DMS153 treated with DMSO at 0.1 percent for 48 hours (cell line): ENCODE measurements at regions not wholly inside any gene's neighbourhood (a gene's known extent, or its start where the extent isn't known, plus 50 kb on each side); places are given as distances from the start of the nearest gene placed in this dataset.

Experiments used
- DNase-seq: peaks from one replicate; lab custom pipeline; 2025; ENCODE audit not compliant: unreplicated experiment; lab: John Stamatoyannopoulos, UW

DNA sequence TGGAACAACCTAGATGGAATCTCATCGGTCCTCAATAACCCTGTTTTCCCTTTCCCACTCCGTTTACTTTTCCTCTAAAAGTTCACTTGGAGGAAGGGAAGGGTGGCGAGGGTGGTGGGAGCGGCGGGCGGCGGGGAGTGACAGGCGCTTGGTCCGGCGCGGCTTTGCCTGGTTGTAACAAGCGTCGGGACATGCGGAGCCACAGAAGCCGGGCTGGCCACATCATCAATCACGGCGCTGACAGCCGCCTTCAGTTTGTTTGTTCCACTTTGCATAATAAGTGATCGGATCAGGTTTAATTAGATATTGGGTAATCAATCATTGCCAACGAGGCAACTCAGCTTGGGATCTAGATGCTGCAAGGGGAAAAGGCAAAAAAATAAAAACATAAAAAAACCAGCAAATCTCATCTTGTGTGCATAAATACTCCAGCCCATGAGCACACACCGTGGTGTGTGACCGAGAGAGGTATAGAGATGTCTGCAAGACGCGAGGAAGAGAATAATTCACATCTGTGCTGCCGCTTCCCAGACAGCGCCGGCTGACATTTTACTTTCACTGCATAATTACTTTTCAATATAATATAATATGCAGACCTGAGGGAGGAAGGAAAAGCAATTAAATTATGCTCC, 396.2 kb upstream of the IRX4 start:
- no peak for DNase-seq

DNA sequence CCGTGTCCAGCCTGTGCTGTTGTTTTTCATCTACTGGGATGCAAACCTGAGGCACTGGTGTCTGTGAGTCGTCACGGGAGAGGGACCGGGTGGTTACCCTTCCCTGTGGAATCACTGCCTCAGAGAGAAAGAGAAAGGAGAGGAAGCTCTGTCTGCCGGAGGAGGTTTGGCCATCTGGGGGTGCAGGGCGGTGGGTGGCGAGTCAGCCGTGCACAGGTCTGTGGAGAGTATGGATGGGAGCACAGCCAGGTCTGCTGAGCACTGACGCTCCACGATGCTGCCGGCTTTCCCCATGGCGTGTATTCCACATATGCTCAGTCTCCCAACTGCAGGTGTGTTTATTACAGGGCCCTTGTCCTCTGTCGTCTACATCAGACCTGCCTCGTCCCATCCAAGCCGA, 395.2 kb upstream of the IRX4 start:
- no peak for DNase-seq

GRCh38 chr5:2276101-2276500, 393.4 kb upstream of the IRX4 start:
- DNase-seq, result no peak

DNA sequence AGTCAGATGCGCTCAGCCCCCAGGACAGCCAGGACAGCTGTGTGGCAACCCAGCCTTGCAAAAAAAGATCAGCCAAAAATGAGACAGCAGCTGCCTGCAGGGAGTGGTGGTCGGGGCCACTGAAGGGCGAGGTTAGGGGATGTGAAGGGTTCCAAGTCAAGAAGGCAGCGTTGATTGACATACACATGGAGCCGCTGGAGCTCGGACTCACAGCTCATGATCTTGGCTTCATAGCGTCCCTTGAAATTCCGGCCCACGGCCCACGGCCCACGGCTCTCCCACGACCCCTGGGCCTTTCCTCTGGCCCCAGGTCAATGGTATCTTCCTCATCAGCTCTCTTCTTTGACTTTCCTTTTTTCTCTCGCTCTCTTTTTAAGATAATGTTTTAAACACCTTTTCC, 390.0 kb upstream of the IRX4 start:
- no peak for DNase-seq

DNA sequence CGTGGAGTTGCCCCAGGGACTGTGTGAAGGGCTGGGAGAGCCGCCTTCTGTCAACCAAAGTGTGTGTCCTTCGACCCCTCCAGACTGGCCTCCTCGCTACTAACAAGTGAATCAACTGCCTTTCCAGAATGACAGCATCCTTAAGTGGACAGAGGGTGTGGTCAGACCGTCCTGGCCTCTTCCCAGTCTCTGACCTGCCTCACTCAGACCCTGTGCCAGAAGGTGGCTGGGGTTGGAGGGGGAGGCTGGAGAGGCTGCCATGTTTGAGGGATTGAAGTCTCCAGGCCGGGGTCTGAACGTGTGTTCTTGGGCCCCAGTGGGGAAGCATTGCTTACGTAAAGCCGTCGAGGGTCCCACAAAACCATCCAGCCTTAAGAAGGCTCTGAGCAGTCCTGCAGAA, 389.3 kb upstream of the IRX4 start:
- DNase-seq, result no peak

- DNase-seq, result no peak
Measured at GRCh38 chr5:2271316-2271715, 388.6 kb upstream of the IRX4 start.

DNA sequence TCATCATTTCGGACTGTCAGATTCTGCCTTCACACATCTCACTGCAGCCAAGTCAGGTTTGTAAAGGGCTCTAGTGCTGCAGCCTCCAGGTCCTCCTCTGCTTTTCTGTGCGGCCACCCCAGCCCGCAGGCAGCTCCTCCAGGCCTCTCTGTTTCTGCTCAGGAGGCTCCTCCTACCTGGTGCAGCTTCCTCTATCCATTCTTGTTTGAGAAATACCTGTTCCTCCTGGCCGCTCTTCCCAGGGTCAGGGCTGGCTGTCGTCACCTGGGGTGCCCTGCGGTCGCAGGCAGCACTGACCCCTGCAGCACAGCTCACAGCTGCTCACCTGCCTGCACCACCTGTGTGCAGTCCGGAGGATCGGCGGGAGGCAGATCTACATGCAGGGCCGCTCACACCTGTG, 387.7 kb upstream of the IRX4 start:
- DNase-seq, result no peak

GRCh38 chr5:2269656-2270055, 386.9 kb upstream of the IRX4 start:
- DNase-seq, result no peak

- DNase-seq, result no peak
Measured at GRCh38 chr5:2267991-2268390, 385.3 kb upstream of the IRX4 start.

GRCh38 chr5:2266641-2267240, 384.0 kb upstream of the IRX4 start:
- DNase-seq, result peak; percentile 74

DNA sequence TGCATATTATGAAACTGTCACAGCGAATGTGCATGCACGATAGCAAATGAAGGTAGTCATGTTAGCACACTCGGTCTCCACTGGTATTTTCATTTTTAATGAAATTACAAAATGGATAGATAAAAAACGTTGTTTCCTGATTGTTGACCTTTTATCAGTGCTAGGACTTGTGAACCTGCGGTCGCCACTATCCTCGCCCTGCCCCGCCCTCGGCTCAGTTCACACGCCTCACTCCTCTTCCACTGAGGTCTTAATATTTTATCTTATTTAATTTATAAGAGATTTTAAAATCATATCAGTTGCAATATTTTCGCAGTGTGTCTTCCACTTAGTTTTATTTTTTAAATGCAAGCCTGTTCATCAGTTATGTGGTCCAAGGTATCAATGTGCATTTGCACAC, 382.6 kb upstream of the IRX4 start:
- DNase-seq, result no peak

- no peak for DNase-seq
Measured at GRCh38 chr5:2263763-2264162, 381.0 kb upstream of the IRX4 start.

DNA sequence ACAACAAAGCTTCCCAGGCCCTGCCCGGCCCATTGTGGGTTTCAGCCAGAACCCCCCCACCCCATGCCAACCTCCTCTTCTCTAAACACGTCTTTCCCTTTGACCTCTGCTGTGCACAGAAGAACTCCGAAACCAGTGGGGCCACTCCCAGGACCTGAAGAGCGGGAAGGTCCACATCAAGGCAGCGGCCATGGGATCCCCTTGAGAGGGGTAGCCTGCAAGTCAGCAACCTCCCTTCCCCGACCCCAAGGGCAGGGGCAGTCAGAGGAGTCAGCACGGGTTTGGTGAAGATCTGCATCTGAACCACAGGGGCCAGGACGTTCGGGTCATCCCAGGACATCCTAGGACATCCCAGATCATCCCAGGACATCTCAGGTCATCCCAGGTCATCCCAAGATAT, 379.9 kb upstream of the IRX4 start:
- no peak for DNase-seq

DNA sequence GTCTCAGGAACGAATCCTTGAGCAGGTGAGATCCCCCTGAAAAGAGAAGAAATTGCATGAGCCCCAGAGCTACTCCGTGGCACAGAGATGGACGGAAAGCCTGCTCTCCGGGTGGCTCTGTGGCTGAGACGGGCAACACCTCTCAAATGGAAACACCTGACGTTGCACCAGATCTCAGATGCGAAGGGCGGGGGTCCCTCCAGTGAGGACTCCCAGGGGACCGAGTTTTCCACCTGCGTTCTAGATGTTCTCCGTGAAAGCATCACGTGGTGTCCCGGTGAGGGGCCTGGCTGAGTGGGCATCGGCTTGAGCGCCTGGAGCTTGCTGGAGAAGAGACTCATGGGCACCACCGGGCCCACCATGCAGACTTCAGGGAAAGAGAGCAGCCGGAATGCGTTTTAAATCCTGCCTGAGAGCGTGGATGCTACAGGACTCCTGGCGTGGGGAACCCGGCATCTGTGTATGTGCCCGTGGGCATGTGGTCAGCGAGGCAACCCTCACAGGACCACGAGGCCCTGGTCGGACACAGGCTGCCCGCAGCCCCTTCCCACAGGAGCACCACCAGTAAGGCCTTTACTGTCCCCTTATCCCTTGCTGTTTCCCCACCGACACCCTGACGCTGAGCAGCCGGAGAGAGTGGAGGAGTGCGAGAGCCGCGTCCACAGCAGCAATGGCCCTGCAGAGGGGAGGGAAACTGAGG, 378.4 kb upstream of the IRX4 start:
- DNase-seq, result no peak

- no peak for DNase-seq
Measured at GRCh38 chr5:2260211-2261003, 377.7 kb upstream of the IRX4 start.

GRCh38 chr5:2259494-2260107, 376.9 kb upstream of the IRX4 start:
- DNase-seq, result no peak

GRCh38 chr5:2258861-2259260, 376.1 kb upstream of the IRX4 start:
- no peak for DNase-seq

DNA sequence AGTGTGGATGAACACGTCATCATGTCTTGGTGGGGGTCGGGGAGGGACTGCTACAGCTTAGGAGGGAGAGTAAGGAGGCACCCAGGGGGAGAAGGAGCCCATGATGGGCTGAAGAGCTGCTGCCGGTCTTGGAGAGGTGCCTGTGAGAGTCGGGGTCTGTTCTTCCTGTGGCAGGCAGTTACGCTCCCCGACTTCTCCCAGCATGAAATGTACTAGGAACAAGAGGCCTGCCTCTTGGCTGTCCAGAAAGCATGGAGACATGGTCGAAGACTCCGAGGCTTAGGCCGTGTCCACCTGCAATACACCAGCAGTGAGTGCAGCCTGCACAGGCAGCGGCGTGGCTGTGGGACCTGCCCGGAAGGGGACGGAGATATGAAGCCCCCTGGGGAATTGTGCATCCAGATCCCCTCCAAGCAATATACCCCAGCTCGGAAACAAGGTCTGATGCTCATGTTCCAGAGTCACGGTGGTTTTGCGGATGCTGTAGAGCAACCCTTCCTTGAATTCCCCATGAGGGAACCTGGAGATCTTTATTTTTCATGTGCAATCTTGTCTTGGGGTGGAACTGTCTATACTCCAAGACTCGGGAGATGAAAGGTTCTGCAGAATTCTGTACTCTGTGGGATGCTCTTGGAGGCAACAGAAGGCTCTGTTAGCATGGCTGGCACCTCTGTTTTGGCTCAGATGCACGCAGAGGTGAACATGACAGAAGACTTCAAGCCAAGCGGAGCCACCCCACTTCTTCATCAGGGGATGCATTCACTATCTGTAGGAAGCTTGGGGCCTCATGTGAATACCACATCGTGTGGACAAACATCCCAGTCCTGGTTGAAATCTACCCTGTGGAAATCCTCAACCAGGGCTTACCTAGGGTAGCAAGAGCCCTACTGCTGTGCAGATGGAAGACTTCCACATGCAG, 374.9 kb upstream of the IRX4 start:
- DNase-seq, result no peak

GRCh38 chr5:2256691-2257280, 374.1 kb upstream of the IRX4 start:
- no peak for DNase-seq
